ENCODE measurements at regions not wholly inside any gene's neighbourhood (a gene's known extent, or its start where the extent isn't known, plus 50 kb on each side); places are given as distances from the start of the nearest gene placed in this dataset.
"Not testable (repeated sequence)": the region's sequence is repeated elsewhere in the genome, so short reads cannot be mapped to it uniquely, and the experiment has no call there.

DNA sequence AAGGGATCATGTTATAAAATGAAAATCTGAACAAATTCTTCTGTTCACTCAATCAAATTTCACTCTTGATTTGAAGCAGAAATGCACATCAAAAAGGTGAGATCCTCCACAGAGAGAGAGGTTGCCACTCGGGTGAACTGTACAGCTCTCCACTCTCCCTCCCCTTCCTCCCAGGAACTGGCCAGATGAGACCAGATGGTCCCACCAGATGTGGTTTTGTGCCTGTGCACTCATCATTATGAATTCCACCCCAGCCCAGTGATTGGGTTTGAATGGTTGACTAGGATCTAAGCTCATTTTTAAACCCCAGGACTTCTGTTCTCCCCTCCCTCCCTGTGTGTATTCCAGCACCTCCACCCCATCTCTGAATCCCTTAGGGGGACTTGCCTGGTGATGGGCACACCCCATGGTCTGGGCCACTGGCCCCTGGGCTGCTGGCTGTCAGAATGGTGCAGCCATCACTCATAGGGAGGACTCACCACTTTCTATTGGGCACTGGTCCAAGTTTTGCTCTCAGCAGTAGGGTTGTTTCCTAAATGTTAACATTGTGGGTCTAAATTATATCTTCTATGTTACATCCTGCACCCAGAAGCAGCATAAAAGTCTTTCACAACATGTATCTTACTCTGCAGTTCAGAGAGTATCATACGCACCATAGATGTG is 393.1 kb downstream of the TNS3 start:
- DNase-seq: no peak

- DNase-seq: no peak
These were observed 393.8 kb downstream of the TNS3 start for GRCh38 chr7:47188136-47188535.

DNA sequence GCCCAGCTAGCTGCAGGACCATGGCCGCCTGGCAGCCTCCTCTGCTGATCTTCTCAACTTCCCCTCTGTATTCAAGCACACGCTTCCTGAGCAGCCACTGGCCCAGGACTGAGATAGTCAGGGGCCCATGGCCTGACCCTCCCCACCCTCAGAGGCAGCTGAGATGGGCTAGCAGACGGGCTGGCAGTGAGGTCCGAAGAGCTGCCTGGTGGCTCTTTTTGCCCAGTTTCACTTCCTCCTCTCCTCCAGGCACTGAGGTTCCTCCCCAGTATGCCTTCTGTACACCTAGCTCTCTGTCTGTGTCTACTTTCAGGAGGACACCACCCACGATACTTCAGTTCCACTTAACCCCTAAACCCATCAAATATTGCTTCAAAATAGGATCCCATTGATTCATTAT is 395.6 kb downstream of the TNS3 start:
- peak in 1 of 2 donors; percentile 17 for DNase-seq

DNA sequence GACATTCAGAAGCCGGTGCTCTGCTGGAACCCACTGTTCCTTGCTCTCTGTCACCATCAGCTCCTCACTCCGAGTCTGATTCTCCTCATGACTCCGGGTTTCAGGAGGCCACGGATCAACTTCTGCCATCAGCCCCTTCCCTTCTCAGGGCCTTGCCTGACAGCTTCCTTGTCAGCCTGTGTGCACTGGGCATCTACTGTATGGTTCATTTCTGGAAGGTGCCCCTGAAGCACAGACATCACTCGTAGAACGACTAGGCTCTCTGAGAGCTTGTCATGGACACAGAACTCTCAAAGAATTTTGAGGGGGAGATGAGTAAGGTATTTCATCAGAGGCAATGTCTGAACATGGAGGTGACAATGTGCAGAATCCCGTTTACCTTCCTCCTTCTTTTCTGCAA is 396.1 kb downstream of the TNS3 start:
- no peak for DNase-seq

DNA sequence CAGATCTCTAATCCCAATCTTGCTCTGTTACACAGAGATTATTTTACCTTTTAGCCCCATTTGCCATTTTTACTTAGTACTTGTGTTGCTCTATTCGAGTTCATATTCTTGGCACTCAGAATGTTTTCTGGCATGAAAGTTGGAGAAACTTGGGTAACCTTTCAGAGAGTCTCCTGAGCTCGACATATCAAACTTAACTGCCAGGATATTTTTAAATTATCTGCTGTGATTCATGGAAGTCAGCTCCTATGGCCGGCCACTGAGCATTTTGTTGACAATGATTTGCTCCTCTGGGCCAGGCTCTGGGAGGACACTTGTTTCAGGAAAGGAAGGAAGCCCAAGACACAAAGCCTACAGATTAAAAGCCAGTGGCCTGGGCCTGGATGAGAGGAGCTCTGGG is 396.7 kb downstream of the TNS3 start:
- DNase-seq: no peak

- DNase-seq: no peak
These were observed 397.9 kb downstream of the TNS3 start for GRCh38 chr7:47183862-47184590.

DNA sequence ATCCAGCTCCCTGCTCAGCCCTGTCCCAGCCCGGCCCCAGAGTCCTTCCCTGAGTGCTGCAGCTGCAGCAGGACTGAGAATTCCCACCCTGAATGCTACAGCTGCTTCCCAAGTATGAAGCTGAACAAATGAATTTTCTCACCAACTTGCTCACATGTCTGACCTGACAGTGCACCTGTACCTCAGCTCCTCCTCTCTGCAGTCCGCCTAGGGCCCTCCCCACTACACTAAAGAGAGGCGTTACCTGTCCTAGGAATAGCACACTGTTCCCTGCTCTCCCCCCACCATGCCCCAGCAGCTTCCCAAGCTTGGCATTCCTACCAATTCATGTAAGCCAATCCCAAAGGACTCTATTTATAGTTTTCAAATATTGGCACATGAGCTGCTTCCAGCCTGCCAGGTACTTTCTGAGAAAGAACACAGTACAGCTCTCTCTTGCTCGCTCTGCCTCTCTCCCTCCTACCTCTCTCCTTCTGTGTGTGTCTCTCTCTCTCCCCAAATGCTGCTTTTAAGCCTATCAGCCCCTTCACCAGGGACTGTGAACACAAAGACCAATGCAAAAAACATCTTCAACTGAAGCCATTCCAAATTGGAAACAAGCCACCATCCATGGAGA is 400.1 kb downstream of the TNS3 start:
- no peak for DNase-seq

DNA sequence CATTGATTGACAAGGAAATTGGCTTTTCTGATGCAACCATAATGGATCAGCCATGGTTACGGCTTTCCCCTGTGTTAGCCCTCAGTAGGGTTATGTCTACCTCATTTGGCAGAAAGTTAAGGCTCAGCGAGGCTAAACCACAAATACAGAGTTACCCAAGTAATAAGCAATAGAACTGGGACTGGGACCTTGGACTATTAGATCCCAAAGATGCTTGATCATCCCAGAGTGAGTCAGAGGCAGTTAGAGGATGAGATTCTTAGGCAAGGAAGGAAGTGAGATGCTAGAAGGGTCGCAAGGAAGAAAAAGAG is 401.4 kb downstream of the TNS3 start:
- no peak for DNase-seq

DNA sequence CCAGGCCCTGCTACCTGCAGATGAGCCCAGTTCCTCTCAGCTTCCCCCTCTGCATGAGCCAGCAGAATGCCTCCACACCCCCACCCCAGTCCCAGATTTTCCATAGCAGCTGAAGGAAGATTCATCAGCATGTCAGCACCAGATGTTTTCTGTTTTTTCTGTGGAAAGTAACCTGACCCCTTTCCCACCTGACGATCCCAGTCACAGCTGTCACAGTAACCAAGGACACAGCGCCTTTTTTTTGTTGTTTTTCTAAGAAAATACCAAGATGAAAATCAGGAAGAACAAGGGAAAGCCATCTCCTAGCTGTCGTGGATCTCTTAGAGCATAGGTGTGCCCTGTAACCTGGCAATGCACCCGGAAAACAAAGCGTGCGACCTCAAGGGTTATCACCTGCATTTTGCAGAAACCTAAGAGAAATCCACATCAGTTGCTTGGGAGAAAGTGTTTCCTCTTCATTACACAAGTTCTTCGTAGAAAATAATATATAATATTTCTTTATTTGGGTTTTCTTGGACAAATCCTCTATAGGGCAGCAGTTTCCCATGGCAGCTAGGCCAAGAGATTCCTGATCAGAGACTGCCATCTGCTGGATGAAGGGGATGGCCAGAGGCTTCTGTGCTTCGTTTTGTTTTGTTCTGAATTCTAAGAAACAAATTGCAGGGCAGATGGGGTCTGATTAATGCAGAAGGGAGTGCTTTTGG is 401.9 kb downstream of the TNS3 start:
- DNase-seq: peak; percentile 5 to 8

DNA sequence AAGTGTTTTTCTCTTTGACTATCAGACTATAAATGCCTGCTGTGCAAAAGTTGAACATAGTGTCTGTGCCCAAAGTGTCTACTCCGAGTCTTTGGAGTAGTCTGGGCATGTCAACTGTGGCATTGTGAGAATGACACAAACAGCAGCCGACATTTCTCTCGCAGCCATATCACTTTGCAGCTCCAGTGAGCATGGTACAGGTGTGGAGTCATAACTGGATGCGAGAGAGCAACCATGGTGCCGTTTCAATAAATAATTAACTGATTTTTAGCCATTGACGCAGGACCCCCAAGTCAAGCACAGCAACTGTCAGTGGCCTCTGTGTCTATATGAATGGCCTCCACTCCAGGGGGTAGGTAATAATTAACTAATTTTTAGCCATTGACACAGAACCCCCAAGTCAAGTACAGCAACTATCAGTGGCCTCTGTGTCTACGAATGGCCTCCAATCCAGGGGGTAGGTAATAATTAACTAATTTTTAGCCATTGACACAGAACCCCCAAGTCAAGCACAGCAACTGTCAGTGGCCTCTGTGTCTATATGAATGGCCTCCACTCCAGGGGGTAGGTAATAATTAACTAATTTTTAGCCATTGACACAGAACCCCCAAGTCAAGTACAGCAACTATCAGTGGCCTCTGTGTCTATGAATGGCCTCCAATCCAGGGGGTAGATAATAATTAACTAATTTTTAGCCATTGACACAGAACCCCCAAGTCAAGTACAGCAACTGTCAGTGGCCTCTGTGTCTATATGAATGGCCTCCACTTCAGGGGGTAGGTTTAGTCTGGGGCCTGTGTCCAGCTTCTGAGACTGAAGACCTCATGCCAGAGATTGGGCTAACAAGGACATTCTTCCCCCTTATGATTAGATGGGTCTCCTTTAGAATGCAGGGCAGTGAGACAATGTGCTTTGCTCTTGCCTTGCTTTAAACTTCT is 409.0 kb downstream of the TNS3 start:
- not testable (repeated sequence) for DNase-seq

- DNase-seq: no peak
These were observed 411.4 kb downstream of the TNS3 start for GRCh38 chr7:47170516-47170915.

DNA sequence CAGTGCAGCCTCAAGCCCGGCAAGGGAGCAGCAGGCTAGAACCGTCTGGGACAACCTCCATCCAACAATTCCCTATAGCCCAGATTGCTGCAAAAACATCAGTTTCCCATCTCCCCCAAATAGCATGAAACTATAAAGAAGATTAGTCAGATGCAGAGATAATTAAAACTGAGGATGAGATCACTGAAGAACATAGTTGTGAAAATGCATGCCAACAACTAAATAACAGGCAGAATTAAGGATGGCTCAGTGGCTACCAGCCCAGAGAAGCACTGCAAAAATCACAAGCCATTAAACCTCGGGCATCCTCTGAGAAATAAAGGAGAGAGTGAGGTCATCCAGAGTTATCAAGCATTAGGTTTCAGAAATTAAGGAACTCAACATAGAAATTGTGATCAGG is 427.1 kb downstream of the TNS3 start:
- no peak for DNase-seq

- no peak for DNase-seq
These were observed 428.3 kb downstream of the TNS3 start for GRCh38 chr7:47153576-47153975.

DNA sequence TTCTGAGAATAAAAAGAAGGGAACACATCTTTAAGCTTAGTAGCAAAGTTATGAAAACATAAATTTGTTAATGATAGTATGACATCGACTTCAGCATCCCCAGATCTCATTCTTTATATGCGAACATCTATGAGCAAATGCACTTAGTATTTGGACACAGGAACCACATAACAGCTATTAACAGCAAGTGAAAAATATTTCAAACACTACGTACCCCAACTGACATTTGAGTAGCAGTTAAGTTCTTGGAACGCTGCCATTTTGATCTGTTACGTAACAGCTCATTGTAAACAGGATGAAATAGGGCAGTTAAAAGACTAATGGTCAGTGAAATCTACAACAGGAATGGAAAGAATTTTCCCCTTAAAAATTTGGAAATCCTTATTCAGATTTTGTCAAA is 428.9 kb downstream of the TNS3 start:
- no peak for DNase-seq

- DNase-seq: no peak
These were observed 429.6 kb downstream of the TNS3 start for GRCh38 chr7:47152307-47152706.

GRCh38 chr7:47150497-47151260 is 431.2 kb downstream of the TNS3 start:
- DNase-seq: no peak

DNA sequence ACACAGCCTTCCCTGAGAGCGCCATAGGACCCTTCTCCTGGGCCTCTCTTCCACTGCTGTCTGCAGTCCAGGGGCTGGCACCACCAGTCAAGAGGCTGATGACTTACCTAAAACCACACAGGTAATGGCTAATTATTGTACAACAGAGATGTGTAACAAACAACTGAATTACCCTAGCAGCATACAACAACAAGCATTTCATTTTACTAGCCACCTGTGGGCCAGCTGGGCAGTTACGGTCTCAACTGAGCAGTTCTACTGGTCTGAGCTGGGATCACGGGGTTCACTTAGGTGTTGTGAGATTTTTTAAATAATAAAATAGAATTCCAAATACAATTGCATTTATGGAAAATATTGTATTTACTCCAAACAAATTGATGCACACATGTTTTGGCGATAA is 431.9 kb downstream of the TNS3 start:
- DNase-seq: no peak

DNA sequence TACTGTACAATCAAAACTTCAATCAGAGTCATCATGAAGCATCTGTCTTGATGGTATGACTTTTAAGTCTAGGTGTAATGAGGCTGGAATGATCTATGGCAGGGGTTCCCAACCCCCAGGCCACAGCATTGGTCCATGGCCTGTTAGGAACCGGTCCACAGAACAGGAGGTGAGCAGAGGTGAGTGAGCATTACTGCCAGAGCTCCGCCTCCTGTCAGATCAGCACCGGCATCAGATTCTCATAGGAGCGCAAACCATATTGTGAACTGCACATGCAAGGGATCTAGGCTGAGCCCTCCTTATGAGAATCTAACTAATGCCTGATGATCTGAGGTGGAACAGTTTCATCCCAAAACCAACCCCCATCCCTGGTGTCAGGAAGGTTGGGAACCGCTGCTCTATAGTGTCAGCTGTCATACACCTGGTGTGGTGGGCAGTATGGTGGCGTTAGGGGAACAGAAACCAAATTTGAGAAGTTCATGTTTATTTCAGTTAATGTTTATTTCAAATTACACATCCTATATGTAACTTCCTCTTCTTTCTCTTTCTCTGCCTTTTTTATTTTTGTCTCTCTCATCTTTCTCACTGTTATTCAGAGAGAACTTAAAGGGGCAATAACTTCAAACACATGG is 432.6 kb downstream of the TNS3 start:
- no peak for DNase-seq

DNA sequence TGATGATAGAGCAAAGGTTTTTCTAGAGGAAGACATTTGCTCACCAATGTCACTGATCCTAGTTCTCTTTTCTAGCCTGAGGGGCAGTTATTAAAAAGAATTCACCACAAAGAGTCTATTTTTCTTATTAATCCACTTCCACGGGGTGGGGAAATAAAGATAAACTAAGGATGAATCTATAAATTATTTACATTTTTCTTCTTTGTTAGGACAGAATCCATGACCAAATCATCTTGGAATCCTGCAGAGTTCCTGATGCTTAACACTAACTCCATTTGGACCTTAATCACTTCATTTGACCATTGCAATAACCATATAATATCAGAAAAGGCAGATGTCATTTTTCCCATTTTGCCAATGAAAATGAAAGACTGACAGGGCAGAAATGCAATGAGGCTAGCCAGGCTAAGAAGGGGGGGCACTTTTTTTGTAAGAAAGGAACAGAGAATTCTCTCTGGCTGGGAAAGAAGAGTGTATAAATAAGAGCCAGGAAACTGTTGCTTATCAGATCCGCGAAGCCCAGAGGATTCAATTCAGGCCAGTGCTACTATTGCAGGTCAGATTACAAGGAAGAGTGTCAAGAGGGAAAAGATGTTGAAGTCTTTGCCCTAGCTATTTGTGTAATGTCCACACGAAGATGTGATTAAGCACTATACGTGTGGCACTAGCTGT is 433.2 kb downstream of the TNS3 start:
- no peak for DNase-seq

- no peak for DNase-seq
These were observed 434.7 kb downstream of the TNS3 start for GRCh38 chr7:47147213-47147631.

DNA sequence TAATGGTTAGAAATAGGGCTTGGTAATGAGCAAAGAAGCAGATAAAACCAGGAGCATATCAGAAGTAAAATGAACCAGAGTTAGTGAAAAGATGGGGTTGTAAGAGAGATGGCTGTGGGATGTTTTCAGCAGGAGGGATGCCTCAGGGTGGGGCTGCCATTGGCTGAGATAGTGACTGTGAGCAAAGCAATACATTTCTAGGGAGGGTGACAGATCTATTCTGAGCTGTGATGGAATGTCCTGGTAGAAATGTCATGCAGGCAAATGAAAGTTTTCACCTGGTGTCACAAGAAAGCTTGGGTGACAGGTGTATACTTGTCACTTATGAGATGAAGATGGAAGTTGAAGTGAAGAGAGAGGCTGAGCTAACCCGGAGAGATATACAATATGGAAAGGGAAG is 435.9 kb downstream of the TNS3 start:
- no peak for DNase-seq

Data from CD4-positive, alpha-beta T cell treated with Interferon alpha-2 for 1 hour (primary cell).